ENCODE measurements at regions not wholly inside any gene's neighbourhood (a gene's known extent, or its start where the extent isn't known, plus 50 kb on each side); places are given as distances from the start of the nearest gene placed in this dataset.
"Not testable (repeated sequence)": the region's sequence is repeated elsewhere in the genome, so short reads cannot be mapped to it uniquely, and the experiment has no call there.

DNA sequence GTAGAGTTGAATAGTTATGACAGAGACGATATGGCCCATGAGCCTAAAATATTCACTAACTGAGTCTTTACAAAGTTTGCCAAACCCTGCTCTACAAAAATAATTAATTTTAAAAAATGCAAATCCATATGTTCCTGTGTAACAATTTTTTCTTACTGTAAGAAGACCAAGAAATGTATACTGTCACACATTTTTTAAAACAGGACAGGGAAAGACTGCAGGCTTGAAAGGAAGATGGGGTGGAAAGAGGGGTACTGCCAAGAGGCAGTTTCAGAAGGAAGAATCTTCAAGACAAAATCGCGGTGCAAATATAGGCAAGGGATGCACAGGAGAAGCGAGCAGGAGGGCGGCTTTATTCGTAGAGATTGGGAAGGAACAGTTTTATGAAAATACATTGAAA is 115.7 kb upstream of the KLHL1 start:
- H3K4me1 Mint-ChIP-seq (ENCODE audit: low read depth, unreplicated experiment) = no peaks in the 10 kb centered on the region
- H3K27me3 Mint-ChIP-seq (ENCODE audit: unreplicated experiment) = no peaks in the 10 kb centered on the region
- no peaks in the 10 kb centered on the region for H3K36me3 Mint-ChIP-seq (ENCODE audit: unreplicated experiment)
- TF ChIP-seq, protein P1, sequence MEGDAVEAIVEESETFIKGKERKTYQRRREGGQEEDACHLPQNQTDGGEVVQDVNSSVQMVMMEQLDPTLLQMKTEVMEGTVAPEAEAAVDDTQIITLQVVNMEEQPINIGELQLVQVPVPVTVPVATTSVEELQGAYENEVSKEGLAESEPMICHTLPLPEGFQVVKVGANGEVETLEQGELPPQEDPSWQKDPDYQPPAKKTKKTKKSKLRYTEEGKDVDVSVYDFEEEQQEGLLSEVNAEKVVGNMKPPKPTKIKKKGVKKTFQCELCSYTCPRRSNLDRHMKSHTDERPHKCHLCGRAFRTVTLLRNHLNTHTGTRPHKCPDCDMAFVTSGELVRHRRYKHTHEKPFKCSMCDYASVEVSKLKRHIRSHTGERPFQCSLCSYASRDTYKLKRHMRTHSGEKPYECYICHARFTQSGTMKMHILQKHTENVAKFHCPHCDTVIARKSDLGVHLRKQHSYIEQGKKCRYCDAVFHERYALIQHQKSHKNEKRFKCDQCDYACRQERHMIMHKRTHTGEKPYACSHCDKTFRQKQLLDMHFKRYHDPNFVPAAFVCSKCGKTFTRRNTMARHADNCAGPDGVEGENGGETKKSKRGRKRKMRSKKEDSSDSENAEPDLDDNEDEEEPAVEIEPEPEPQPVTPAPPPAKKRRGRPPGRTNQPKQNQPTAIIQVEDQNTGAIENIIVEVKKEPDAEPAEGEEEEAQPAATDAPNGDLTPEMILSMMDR (IDR thresholded peaks at IDR 0.05; ENCODE audit: partially characterized antibody, unreplicated experiment) = no peak
- DNase-seq = no peak
- H3K4me3 Mint-ChIP-seq (ENCODE audit: unreplicated experiment) = no peak overlapping the region
- no peak overlapping the region for H3K27ac Mint-ChIP-seq (ENCODE audit: unreplicated experiment)
- H3K9me3 Mint-ChIP-seq (ENCODE audit: unreplicated experiment) = no peaks in the 10 kb centered on the region

DNA sequence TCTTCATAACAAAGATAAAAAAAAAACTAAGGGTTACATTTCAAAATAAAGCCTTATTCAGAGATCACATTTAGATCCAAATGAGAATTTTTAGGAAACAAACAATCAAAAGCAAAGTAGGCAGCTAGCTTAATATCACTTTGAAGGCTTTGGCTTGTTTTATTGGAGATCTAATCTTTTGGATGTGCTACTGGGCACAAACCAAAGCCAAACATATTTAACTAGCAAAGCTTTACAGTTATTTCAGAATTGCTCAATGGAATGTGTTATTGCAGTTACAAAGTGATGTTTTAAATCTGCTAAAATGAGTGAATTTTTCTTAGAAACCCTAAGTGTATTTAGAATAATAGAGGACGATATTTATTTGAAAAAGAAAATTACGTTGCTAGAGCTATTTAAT is 114.7 kb upstream of the KLHL1 start:
- H3K27ac Mint-ChIP-seq (ENCODE audit: unreplicated experiment) = no peak overlapping the region
- H3K36me3 Mint-ChIP-seq (ENCODE audit: unreplicated experiment) = no peaks in the 10 kb centered on the region
- no peaks in the 10 kb centered on the region for H3K9me3 Mint-ChIP-seq (ENCODE audit: unreplicated experiment)
- no peaks in the 10 kb centered on the region for H3K4me1 Mint-ChIP-seq (ENCODE audit: low read depth, unreplicated experiment)
- no peak overlapping the region for H3K4me3 Mint-ChIP-seq (ENCODE audit: unreplicated experiment)
- no peaks in the 10 kb centered on the region for H3K27me3 Mint-ChIP-seq (ENCODE audit: unreplicated experiment)
- TF ChIP-seq, protein P1 (IDR thresholded peaks at IDR 0.05; ENCODE audit: partially characterized antibody, unreplicated experiment) = no peak
- DNase-seq = no peak

DNA sequence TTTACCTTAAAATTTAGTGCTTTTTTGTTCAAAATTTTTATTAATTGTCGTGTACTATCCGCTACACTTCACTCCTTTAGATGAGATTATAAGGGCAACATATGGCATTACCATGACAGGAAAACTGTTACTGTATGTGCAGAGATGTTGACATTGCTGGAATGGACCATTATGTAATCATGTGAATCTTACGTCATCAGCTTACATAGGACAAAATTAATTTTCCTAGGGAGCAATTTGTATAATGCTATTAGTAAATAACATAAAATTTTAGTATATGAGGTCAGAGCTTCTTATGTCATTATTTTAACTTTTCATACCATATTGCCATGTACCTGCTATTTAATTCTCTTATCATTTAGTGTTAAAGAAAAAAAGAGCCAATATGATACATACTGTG is 110.4 kb upstream of the KLHL1 start:
- TF ChIP-seq, protein P1 (IDR thresholded peaks at IDR 0.05; ENCODE audit: partially characterized antibody, unreplicated experiment) = no peak

DNA sequence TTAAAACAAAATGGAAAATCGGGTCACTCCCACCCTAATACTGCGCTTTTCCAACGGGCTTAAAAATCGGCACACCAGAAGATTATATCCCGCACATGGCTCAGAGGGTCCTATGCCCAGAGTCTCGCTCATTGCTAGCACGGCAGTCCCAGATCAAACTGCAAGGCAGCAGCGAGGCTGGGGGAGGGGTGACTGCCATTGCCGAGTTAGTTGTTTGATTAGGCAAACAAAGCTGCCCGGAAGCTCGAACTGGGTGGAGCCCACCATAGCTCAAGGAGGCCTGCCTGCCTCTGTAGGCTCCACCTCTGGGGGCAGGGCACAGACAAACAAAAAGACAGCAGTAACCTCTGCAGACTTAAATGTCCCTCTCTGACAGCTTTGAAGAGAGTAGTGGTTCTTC is 100.7 kb upstream of the KLHL1 start:
- not testable (repeated sequence) for H3K4me3 Mint-ChIP-seq (ENCODE audit: unreplicated experiment); H3K27ac Mint-ChIP-seq (ENCODE audit: unreplicated experiment); H3K36me3 Mint-ChIP-seq (ENCODE audit: unreplicated experiment); H3K4me1 Mint-ChIP-seq (ENCODE audit: low read depth, unreplicated experiment); H3K9me3 Mint-ChIP-seq (ENCODE audit: unreplicated experiment); H3K27me3 Mint-ChIP-seq (ENCODE audit: unreplicated experiment); DNase-seq

More for the DNA sequence above, 110.4 kb upstream of the KLHL1 start:
- Mint-ChIP-seq H3K27ac (ENCODE audit: unreplicated experiment) (no peak overlapping the region), H3K27me3 (ENCODE audit: unreplicated experiment) (no peaks in the 10 kb centered on the region), H3K36me3 (ENCODE audit: unreplicated experiment) (no peaks in the 10 kb centered on the region), H3K4me3 (ENCODE audit: unreplicated experiment) (no peak overlapping the region), H3K4me1 (ENCODE audit: low read depth, unreplicated experiment) (no peaks in the 10 kb centered on the region), H3K9me3 (ENCODE audit: unreplicated experiment) (no peaks in the 10 kb centered on the region)
- DNase-seq = no peak

DNA sequence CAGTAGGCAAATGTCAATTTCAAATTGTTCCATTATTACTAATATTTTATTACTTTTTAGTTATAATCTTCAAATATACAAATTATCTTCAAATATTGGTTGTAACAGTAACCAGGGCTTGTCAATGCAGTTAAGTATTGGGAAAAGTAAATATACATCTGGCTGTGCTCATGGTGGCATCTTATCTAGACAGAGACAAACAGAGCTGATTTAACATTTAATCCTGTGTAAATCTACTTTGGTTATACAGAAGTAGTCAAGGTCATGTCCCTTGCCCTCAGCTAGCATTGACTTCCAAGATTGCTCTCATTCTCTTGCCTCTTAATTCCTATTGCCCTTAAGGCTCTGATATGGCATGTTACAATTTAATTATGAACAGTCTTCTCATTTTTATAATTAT is 98.4 kb upstream of the KLHL1 start:
- Mint-ChIP-seq H3K36me3 (ENCODE audit: unreplicated experiment) (no peaks in the 10 kb centered on the region), H3K27ac (ENCODE audit: unreplicated experiment) (no peak overlapping the region), H3K4me1 (ENCODE audit: low read depth, unreplicated experiment) (no peaks in the 10 kb centered on the region), H3K9me3 (ENCODE audit: unreplicated experiment) (peaks cover 6% of the 10 kb centered on the region), H3K4me3 (ENCODE audit: unreplicated experiment) (no peak overlapping the region), H3K27me3 (ENCODE audit: unreplicated experiment) (peaks cover 3% of the 10 kb centered on the region)
- DNase-seq = no peak
- TF ChIP-seq, protein P1 (IDR thresholded peaks at IDR 0.05; ENCODE audit: partially characterized antibody, unreplicated experiment) = no peak
